ENCODE measurements at regions not wholly inside any gene's neighbourhood (a gene's known extent, or its start where the extent isn't known, plus 50 kb on each side); places are given as distances from the start of the nearest gene placed in this dataset.
A peak's percentile ranks its signal among the peaks of the same experiment; 100 is the strongest.

- H3K4me3 Mint-ChIP-seq (ENCODE audit: low read depth, unreplicated experiment): peak overlapping the region; percentile 64
These were observed 722.8 kb upstream of the GRAMD2B start for GRCh38 chr5:125700380-125700861.

GRCh38 chr5:125703616-125704015 lies 719.6 kb upstream of the GRAMD2B start:
- Mint-ChIP-seq H3K27me3 (ENCODE audit: unreplicated experiment) (no peaks in the 10 kb centered on the region), H3K36me3 (ENCODE audit: insufficient read depth, unreplicated experiment) (no peaks in the 10 kb centered on the region), H3K9me3 (ENCODE audit: low read depth, unreplicated experiment) (peaks cover 13% of the 10 kb centered on the region), H3K4me3 (ENCODE audit: low read depth, unreplicated experiment) (no peak overlapping the region), H3K27ac (ENCODE audit: unreplicated experiment) (no peak overlapping the region), H3K4me1 (ENCODE audit: low read depth, unreplicated experiment) (no peaks in the 10 kb centered on the region)
- BruUV-seq (replicated peaks): no TSS peak
- no peak for TF ChIP-seq CTCF (IDR thresholded peaks at IDR 0.05; ENCODE audit: unreplicated experiment)
- no peak for DNase-seq
- CTCF ChIA-PET: no interaction called here
- intact Hi-C loops (cut with micrococcal nuclease; ENCODE audit: unreplicated experiment): no loop called here

More at GRCh38 chr5:125700380-125700861, 722.8 kb upstream of the GRAMD2B start:
- Mint-ChIP-seq H3K27me3 (ENCODE audit: unreplicated experiment) (no peaks in the 10 kb centered on the region), H3K9me3 (ENCODE audit: low read depth, unreplicated experiment) (peaks cover 10% of the 10 kb centered on the region), H3K36me3 (ENCODE audit: insufficient read depth, unreplicated experiment) (no peaks in the 10 kb centered on the region), H3K4me1 (ENCODE audit: low read depth, unreplicated experiment) (peaks cover 20% of the 10 kb centered on the region), H3K27ac (ENCODE audit: unreplicated experiment) (peak overlapping the region; percentile 82)
- DNase-seq: peak; percentile 34
- intact Hi-C loops (cut with micrococcal nuclease; ENCODE audit: unreplicated experiment): loop anchor here (2.0 kb wide), 1 partner anchor 16 kb away; no protein-coding TSS in a partner anchor
- TF ChIP-seq CTCF (IDR thresholded peaks at IDR 0.05; ENCODE audit: unreplicated experiment): no peak
- BruUV-seq (replicated peaks): no TSS peak
- CTCF ChIA-PET: interaction anchor here (0.9 to 1.3 kb wide), 3 partner anchors 9 to 135 kb away, joined by 3 read pairs; no protein-coding TSS in a partner anchor

- no peak for TF ChIP-seq CTCF (IDR thresholded peaks at IDR 0.05; ENCODE audit: unreplicated experiment)
- H3K9me3 Mint-ChIP-seq (ENCODE audit: low read depth, unreplicated experiment): peaks cover 13% of the 10 kb centered on the region
- no peaks in the 10 kb centered on the region for H3K36me3 Mint-ChIP-seq (ENCODE audit: insufficient read depth, unreplicated experiment)
- no peak overlapping the region for H3K4me3 Mint-ChIP-seq (ENCODE audit: low read depth, unreplicated experiment)
- DNase-seq: no peak
- H3K27me3 Mint-ChIP-seq (ENCODE audit: unreplicated experiment): no peaks in the 10 kb centered on the region
- H3K4me1 Mint-ChIP-seq (ENCODE audit: low read depth, unreplicated experiment): no peaks in the 10 kb centered on the region
- CTCF ChIA-PET: no interaction called here
- no TSS peak for BruUV-seq (replicated peaks)
- intact Hi-C loops (cut with micrococcal nuclease; ENCODE audit: unreplicated experiment): no loop called here
- no peak overlapping the region for H3K27ac Mint-ChIP-seq (ENCODE audit: unreplicated experiment)
These were observed 718.3 kb upstream of the GRAMD2B start for GRCh38 chr5:125704888-125705287.

- DNase-seq: no peak
- Mint-ChIP-seq H3K4me3 (ENCODE audit: low read depth, unreplicated experiment) (no peak overlapping the region), H3K27me3 (ENCODE audit: unreplicated experiment) (no peaks in the 10 kb centered on the region), H3K9me3 (ENCODE audit: low read depth, unreplicated experiment) (peaks cover 13% of the 10 kb centered on the region), H3K27ac (ENCODE audit: unreplicated experiment) (no peak overlapping the region), H3K4me1 (ENCODE audit: low read depth, unreplicated experiment) (no peaks in the 10 kb centered on the region), H3K36me3 (ENCODE audit: insufficient read depth, unreplicated experiment) (no peaks in the 10 kb centered on the region)
- no TSS peak for BruUV-seq (replicated peaks)
- TF ChIP-seq CTCF (IDR thresholded peaks at IDR 0.05; ENCODE audit: unreplicated experiment): no peak
- CTCF ChIA-PET: interaction anchor here (1.2 kb wide), 1 partner anchor 8 kb away, joined by 3 read pairs; no protein-coding TSS in a partner anchor
- intact Hi-C loops (cut with micrococcal nuclease; ENCODE audit: unreplicated experiment): no loop called here
These were observed 714.6 kb upstream of the GRAMD2B start for GRCh38 chr5:125708583-125708982.
